Adrenal gland (tissue), 9 donors: ENCODE measurements at regions not wholly inside any gene's neighbourhood (a gene's known extent, or its start where the extent isn't known, plus 50 kb on each side); places are given as distances from the start of the nearest gene placed in this dataset.

Experiments used
- DNase-seq, 7 donors: peaks; one replicate each; pipeline ENCODE4 v3.0.0-alpha.2; 2019 to 2020
- H3K27ac ChIP-seq, 5 donors: fragments of 200-600 bp; sonication (generic) in 4 of 5; 1 replicate in 3 of 5; 2 replicates in 2 of 5; pipeline versions ENCODE4 v1.5.1 to v1.8.0; 2016 to 2020; ENCODE audit warnings: mild to moderate bottlenecking in 1 of 5
- H3K27me3 ChIP-seq: fragments of 200-600 bp; 2 replicates; pipeline ENCODE4 v1.8.0; 2021
- H3K36me3 ChIP-seq, 2 donors: fragments of 200-600 bp; replicated peaks in 1 of 2; 1 replicate in 1 of 2; 2 replicates in 1 of 2; pipeline versions ENCODE4 v1.5.1 to v1.8.0; 2018 to 2022
- H3K4me1 ChIP-seq, 2 donors: fragments of 200-600 bp; replicated peaks in 1 of 2; 1 replicate in 1 of 2; 2 replicates in 1 of 2; pipeline versions ENCODE4 v1.5.1 to v1.8.0; 2018 to 2021
- H3K4me3 ChIP-seq, 4 donors: fragments of 200-600 bp; sonication (generic) in 3 of 4; one replicate each; pipeline ENCODE4 v1.5.1; 2016 to 2018
- H3K9me3 ChIP-seq, 3 donors: fragments of 200-600 bp; sonication (generic) in 1 of 3; replicated peaks in 1 of 3; 1 replicate in 2 of 3; 2 replicates in 1 of 3; pipeline versions ENCODE4 v1.5.1 to v1.8.0; 2016 to 2021
- CTCF ChIP-seq, 6 experiments: fragments of 450-650 bp in 4 of 6; fragments of 200-600 bp in 2 of 6; sonication (generic) in 1 of 6; IDR thresholded peaks; 1 replicate in 5 of 6; 2 replicates in 1 of 6; pipeline versions ENCODE4 v1.5.1 to v1.8.0; 2016 to 2021; ENCODE audit warnings: antibody characterized with exemption in 6 of 6, mild to moderate bottlenecking in 2 of 6, moderate library complexity in 1 of 6
- POLR2A ChIP-seq, 2 donors: fragments of 450-650 bp; IDR thresholded peaks; one replicate each; pipeline ENCODE4 v1.6.1; 2017; ENCODE audit warnings: antibody characterized with exemption in 2 of 2, mild to moderate bottlenecking in 2 of 2, moderate library complexity in 1 of 2
- WGBS, 4 donors: extraction: QIAGEN DNeasy Blood & Tissue Kit in 2 of 4; methylation state at CpG; one replicate each; pipeline versions ENCODE4 v1.1.5 to v1.1.7; 2013 to 2017; 5-methylcytosine and 5-hydroxymethylcytosine counted together
- intact Hi-C, 2 donors: fragments of 100-400 bp; cut with DNase I; formaldehyde crosslinking; loops; one replicate each; pipeline versions ENCODE4 v1.14.1 to v1.15.0; 2022 to 2023
- donor health status: healthy with polysubstance abuse.
- donor health status: Bipolar disorder and iron deficiency.
- donor health status: DM: yes; HTN: yes; CAD: no.
- donor health status: DM: no; HTN: no; CAD: no.
- donor health status: DM: no; HTN: no; CAD: no.

GRCh38 chr14:71523630-71524319, 408.5 kb upstream of the RGS6 start:
- no peak overlapping the region for H3K27ac ChIP-seq
- TF ChIP-seq POLR2A (IDR thresholded peaks at IDR 0.05) (no peak), CTCF (IDR thresholded peaks at IDR 0.05) (no peak)
- no peaks in the 10 kb centered on the region for H3K4me1 ChIP-seq
- intact Hi-C loops, result no loop called here
- H3K9me3 ChIP-seq, result no peaks in the 10 kb centered on the region
- H3K27me3 ChIP-seq, result no peaks in the 10 kb centered on the region
- H3K4me3 ChIP-seq, result no peak overlapping the region
- DNase-seq, result no peak
- 84 to 89% (median 85%) methylated on average over 2 of the region's 2 CpGs for WGBS, 4 donors
- no peaks in the 10 kb centered on the region for H3K36me3 ChIP-seq

- Histone ChIP-seq H3K4me3 (no peak overlapping the region), H3K27me3 (no peaks in the 10 kb centered on the region), H3K27ac (no peak overlapping the region), H3K4me1 (peaks cover 0 to 4% of the 10 kb centered on the region in 2 donors), H3K9me3 (no peaks in the 10 kb centered on the region), H3K36me3 (no peaks in the 10 kb centered on the region)
- TF ChIP-seq CTCF (IDR thresholded peaks at IDR 0.05) (no peak), POLR2A (IDR thresholded peaks at IDR 0.05) (no peak)
- 85 to 94% (median 90%) methylated on average over 6 of the region's 6 CpGs for WGBS, 4 donors
- DNase-seq, result no peak
- intact Hi-C loops, result no loop called here
Observed at GRCh38 chr14:71524320-71524982, 407.8 kb upstream of the RGS6 start.

- 72 to 84% (median 80%) methylated on average over 5 of the region's 5 CpGs for WGBS, 4 donors
- TF ChIP-seq POLR2A (IDR thresholded peaks at IDR 0.05), result no peak
- TF ChIP-seq CTCF (IDR thresholded peaks at IDR 0.05), result no peak
- no peaks in the 10 kb centered on the region for H3K9me3 ChIP-seq
- no peak for DNase-seq
- intact Hi-C loops, result no loop called here
- H3K36me3 ChIP-seq, result no peaks in the 10 kb centered on the region
- no peaks in the 10 kb centered on the region for H3K27me3 ChIP-seq
- H3K27ac ChIP-seq, result no peak overlapping the region
- H3K4me1 ChIP-seq, result peaks cover 6 to 14% of the 10 kb centered on the region in 2 donors
- H3K4me3 ChIP-seq, result no peak overlapping the region
Observed at GRCh38 chr14:71525663-71526221, 406.5 kb upstream of the RGS6 start.

- WGBS, 4 donors, result 95 to 98% (median 97%) methylated on average over 3 of the region's 3 CpGs
- Histone ChIP-seq H3K4me3 (no peak overlapping the region), H3K36me3 (no peaks in the 10 kb centered on the region), H3K4me1 (peaks cover 6 to 14% of the 10 kb centered on the region in 2 donors), H3K9me3 (no peaks in the 10 kb centered on the region), H3K27me3 (no peaks in the 10 kb centered on the region), H3K27ac (no peak overlapping the region)
- intact Hi-C loops, result no loop called here
- DNase-seq, result no peak
- TF ChIP-seq POLR2A (IDR thresholded peaks at IDR 0.05) (no peak), CTCF (IDR thresholded peaks at IDR 0.05) (no peak)
Observed at GRCh38 chr14:71526388-71526787, 405.8 kb upstream of the RGS6 start.
